Esophagus muscularis mucosa (tissue), 4 donors: ENCODE measurements at regions not wholly inside any gene's neighbourhood (a gene's known extent, or its start where the extent isn't known, plus 50 kb on each side); places are given as distances from the start of the nearest gene placed in this dataset.

ENCODE experiments used
- DNase-seq: peaks from one replicate; pipeline ENCODE4 v3.0.0-alpha.2; 2017; ENCODE audit errors: extremely low spot score
- H3K27ac ChIP-seq, 4 donors: fragments of 200-600 bp; sonication (generic); replicated peaks in 1 of 4; 1 replicate in 3 of 4; 2 replicates in 1 of 4; pipeline ENCODE4 v1.5.1; 2016 to 2019; ENCODE audit warnings: mild to moderate bottlenecking in 1 of 4
- H3K27me3 ChIP-seq, 4 donors: fragments of 200-600 bp; sonication (generic); one replicate each; pipeline versions ENCODE4 v1.5.1 to v1.6.0; 2016 to 2019
- H3K36me3 ChIP-seq, 4 donors: fragments of 200-600 bp; sonication (generic); one replicate each; pipeline ENCODE4 v1.5.1; 2016 to 2019
- H3K4me1 ChIP-seq, 4 donors: fragments of 200-600 bp; sonication (generic); one replicate each; pipeline ENCODE4 v1.5.1; 2016 to 2019
- H3K4me3 ChIP-seq, 4 donors: fragments of 200-600 bp; sonication (generic); 1 replicate in 2 of 4; 2 replicates in 2 of 4; pipeline ENCODE4 v1.5.1; 2016 to 2019; ENCODE audit warnings: mild to moderate bottlenecking in 4 of 4, moderate library complexity in 1 of 4
- H3K9me3 ChIP-seq, 4 donors: fragments of 200-600 bp; sonication (generic); 1 replicate in 3 of 4; 2 replicates in 1 of 4; pipeline ENCODE4 v1.5.1; 2016 to 2019
- EP300 ChIP-seq: sonication (generic); formaldehyde crosslinking; IDR thresholded peaks from one replicate; pipeline ENCODE4 v1.6.1; 2017; ENCODE audit warnings: antibody characterized with exemption
- POLR2A ChIP-seq: fragments of 450-650 bp; IDR thresholded peaks from one replicate; pipeline ENCODE4 v1.6.1; 2017; ENCODE audit warnings: antibody characterized with exemption, moderate library complexity, mild to moderate bottlenecking, low read depth
- POLR2AphosphoS5 ChIP-seq, 2 donors: sonication (generic); formaldehyde crosslinking; IDR thresholded peaks; one replicate each; pipeline ENCODE4 v1.6.1; 2017; ENCODE audit warnings: antibody characterized with exemption in 2 of 2
- WGBS: methylation state at CpG from one replicate; pipeline ENCODE4 v1.1.5; 2018; 5-methylcytosine and 5-hydroxymethylcytosine counted together
- intact Hi-C: fragments of 100-400 bp; cut with DNase I; formaldehyde crosslinking; loops from one replicate; pipeline ENCODE4 v1.15.1; 2023
- TF ChIP-seq, protein P1 (sequence below), 3 experiments: fragments of 200-600 bp in 2 of 3; fragments of 450-650 bp in 1 of 3; sonication (generic) in 2 of 3; IDR thresholded peaks; one replicate each; pipeline ENCODE4 v1.5.1; 2017 to 2019; ENCODE audit warnings: antibody characterized with exemption in 3 of 3, mild to moderate bottlenecking in 2 of 3, moderate library complexity in 1 of 3

GRCh38 chr11:115736146-115736545 is 231.9 kb upstream of the CADM1 start:
- no peak for DNase-seq
- WGBS = 81% methylated on average over 3 of the region's 3 CpGs
- TF ChIP-seq POLR2A (no peak), EP300 (no peak), POLR2AphosphoS5 (IDR thresholded peaks at IDR 0.05) (no peak)
- TF ChIP-seq, protein P1, sequence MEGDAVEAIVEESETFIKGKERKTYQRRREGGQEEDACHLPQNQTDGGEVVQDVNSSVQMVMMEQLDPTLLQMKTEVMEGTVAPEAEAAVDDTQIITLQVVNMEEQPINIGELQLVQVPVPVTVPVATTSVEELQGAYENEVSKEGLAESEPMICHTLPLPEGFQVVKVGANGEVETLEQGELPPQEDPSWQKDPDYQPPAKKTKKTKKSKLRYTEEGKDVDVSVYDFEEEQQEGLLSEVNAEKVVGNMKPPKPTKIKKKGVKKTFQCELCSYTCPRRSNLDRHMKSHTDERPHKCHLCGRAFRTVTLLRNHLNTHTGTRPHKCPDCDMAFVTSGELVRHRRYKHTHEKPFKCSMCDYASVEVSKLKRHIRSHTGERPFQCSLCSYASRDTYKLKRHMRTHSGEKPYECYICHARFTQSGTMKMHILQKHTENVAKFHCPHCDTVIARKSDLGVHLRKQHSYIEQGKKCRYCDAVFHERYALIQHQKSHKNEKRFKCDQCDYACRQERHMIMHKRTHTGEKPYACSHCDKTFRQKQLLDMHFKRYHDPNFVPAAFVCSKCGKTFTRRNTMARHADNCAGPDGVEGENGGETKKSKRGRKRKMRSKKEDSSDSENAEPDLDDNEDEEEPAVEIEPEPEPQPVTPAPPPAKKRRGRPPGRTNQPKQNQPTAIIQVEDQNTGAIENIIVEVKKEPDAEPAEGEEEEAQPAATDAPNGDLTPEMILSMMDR (IDR thresholded peaks at IDR 0.05) = no peak
- Histone ChIP-seq H3K36me3 (no peaks in the 10 kb centered on the region), H3K9me3 (no peaks in the 10 kb centered on the region), H3K4me3 (no peak overlapping the region), H3K27me3 (peaks cover 0 to 2% (median 0%) of the 10 kb centered on the region in 4 donors), H3K27ac (no peak overlapping the region), H3K4me1 (no peaks in the 10 kb centered on the region)
- intact Hi-C loops = no loop called here

DNA sequence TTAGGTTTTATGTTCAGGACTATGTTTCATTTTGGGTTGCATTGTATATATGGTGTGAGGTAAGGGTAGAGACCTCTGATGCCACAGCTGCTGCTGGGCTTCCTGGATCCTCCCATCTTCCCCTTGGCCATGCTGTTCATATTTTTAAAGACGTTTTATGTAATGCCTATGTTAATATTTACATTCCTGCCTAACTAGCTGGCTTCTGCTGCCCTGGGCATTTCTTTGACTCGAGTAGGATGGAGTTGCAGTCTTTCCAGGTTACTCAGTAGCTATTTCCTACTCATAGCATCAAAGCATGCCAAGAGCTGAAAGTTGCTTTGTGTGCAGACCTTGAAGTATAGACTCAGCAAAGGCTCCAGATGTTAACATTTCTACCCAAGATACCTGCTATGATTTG is 220.5 kb upstream of the CADM1 start:
- H3K27me3 ChIP-seq = no peaks in the 10 kb centered on the region
- no peak for DNase-seq
- H3K4me3 ChIP-seq = no peak overlapping the region
- H3K27ac ChIP-seq = no peak overlapping the region
- H3K36me3 ChIP-seq = no peaks in the 10 kb centered on the region
- TF ChIP-seq, protein P1 (IDR thresholded peaks at IDR 0.05) = no peak
- no peak for TF ChIP-seq POLR2A
- TF ChIP-seq EP300 = no peak
- no peak for TF ChIP-seq POLR2AphosphoS5 (IDR thresholded peaks at IDR 0.05)
- intact Hi-C loops = no loop called here
- no peaks in the 10 kb centered on the region for H3K4me1 ChIP-seq
- WGBS = 45% methylated on average over 2 of the region's 2 CpGs
- H3K9me3 ChIP-seq = no peaks in the 10 kb centered on the region

- no peak overlapping the region for H3K4me3 ChIP-seq
- intact Hi-C loops = no loop called here
Measured at GRCh38 chr11:115722711-115723110, 218.5 kb upstream of the CADM1 start.

DNA sequence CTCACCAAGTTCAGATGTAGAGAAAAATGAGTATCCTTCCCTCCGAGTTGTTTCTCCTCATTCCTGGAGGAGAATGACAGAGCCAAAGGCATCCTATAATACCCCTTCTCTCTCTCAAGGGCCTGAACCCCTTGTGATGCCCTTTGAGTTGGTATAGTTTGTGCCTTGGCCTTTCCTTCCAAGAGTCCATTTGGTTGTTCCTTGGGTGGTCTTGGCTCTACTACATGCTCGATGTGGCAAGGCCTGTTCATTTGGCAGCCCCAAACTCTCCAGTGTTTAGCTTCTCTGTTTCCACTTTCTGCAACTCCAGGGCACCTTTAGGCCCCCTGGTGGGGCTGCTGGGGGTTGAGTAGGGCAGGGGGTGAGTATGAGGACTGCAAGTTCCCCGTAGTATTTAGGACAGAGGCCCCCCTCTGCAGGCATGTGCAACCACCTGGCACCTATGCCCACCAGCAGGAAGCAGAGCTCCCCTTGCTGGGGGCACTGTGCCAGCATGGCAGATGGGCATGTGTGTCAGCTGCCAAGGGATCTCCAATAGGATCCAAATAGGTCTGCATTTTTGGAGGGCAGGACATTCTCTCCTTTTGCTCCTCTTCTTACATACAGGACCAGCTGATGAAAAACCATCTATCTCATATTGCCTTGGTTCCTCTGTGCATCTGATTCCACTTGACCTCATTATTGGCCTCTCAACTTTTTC is 217.2 kb upstream of the CADM1 start:
- Histone ChIP-seq H3K9me3 (no peaks in the 10 kb centered on the region), H3K27ac (no peak overlapping the region), H3K4me1 (peaks cover 0 to 4% (median 0%) of the 10 kb centered on the region in 4 donors), H3K27me3 (no peaks in the 10 kb centered on the region), H3K4me3 (no peak overlapping the region), H3K36me3 (no peaks in the 10 kb centered on the region)
- TF ChIP-seq EP300 = no peak
- TF ChIP-seq POLR2AphosphoS5 (IDR thresholded peaks at IDR 0.05) = no peak
- TF ChIP-seq, protein P1 (IDR thresholded peaks at IDR 0.05) = no peak
- TF ChIP-seq POLR2A = no peak
- no peak for DNase-seq
- intact Hi-C loops = no loop called here
- 69% methylated on average over 3 of the region's 3 CpGs for WGBS

More at GRCh38 chr11:115722711-115723110, 218.5 kb upstream of the CADM1 start:
- Histone ChIP-seq H3K27ac (no peak overlapping the region), H3K4me1 (no peaks in the 10 kb centered on the region), H3K27me3 (no peaks in the 10 kb centered on the region), H3K9me3 (no peaks in the 10 kb centered on the region), H3K36me3 (no peaks in the 10 kb centered on the region)
- DNase-seq = no peak
- no peak for TF ChIP-seq EP300
- no peak for TF ChIP-seq POLR2AphosphoS5 (IDR thresholded peaks at IDR 0.05)
- no peak for TF ChIP-seq POLR2A
- TF ChIP-seq, protein P1 (IDR thresholded peaks at IDR 0.05) = no peak
- 85% methylated on average over 4 of the region's 4 CpGs for WGBS
